HFFc6 (cell line): ENCODE measurements at regions not wholly inside any gene's neighbourhood (a gene's known extent, or its start where the extent isn't known, plus 50 kb on each side); places are given as distances from the start of the nearest gene placed in this dataset.
"Not testable (repeated sequence)": the region's sequence is repeated elsewhere in the genome, so short reads cannot be mapped to it uniquely, and the experiment has no call there.

ENCODE experiments used
- DNase-seq: peaks from one replicate; pipeline ENCODE4 v3.0.0-alpha.2; 2018
- H3K27ac Mint-ChIP-seq: 2 replicates; pipeline ENCODE4 v1.8.0; 2020; ENCODE audit warnings: mild to moderate bottlenecking, mixed read lengths
- H3K27me3 Mint-ChIP-seq: 2 replicates; pipeline ENCODE4 v1.8.0; 2021; ENCODE audit warnings: mild to moderate bottlenecking, moderate library complexity, mixed read lengths; ENCODE audit not compliant: insufficient read depth
- H3K36me3 Mint-ChIP-seq: 2 replicates; pipeline ENCODE4 v1.8.0; 2021; ENCODE audit warnings: low read depth, mixed read lengths
- H3K4me1 Mint-ChIP-seq: 2 replicates; pipeline ENCODE4 v1.8.0; 2020; ENCODE audit warnings: low read depth, mixed read lengths
- H3K4me3 Mint-ChIP-seq: 2 replicates; pipeline ENCODE4 v1.8.0; 2020; ENCODE audit warnings: mild to moderate bottlenecking, moderate library complexity, mixed read lengths
- H3K9me3 Mint-ChIP-seq: 2 replicates; pipeline ENCODE4 v1.8.0; 2020; ENCODE audit warnings: mild to moderate bottlenecking, mixed read lengths
- TF ChIP-seq, protein P1 (sequence below): fragments of 200-600 bp; sonication (generic); IDR thresholded peaks from 2 replicates; pipeline ENCODE4 v1.5.0; 2021; ENCODE audit warnings: antibody characterized with exemption, mild to moderate bottlenecking

DNA sequence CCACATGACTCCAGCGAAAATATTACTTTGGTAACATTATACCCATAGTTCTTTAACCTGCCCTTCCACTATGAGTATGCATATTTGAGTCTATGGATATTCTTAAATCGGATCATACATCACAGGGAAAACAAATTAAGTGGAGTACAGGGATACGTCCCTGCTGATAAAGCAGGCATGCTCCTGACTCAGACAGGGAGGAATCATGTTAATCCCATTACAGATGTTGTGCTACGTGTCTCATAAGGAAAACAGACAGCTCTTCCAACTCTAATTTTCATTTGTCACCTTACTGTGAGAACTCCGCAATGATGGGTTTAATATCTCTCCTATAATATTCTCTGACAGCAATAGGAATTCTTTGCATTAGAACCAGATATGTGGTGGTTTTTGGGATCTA is 469.5 kb upstream of the POM121L12 start:
- Mint-ChIP-seq H3K27ac (no peak overlapping the region), H3K9me3 (peaks cover 19% of the 10 kb centered on the region)
- TF ChIP-seq, protein P1, sequence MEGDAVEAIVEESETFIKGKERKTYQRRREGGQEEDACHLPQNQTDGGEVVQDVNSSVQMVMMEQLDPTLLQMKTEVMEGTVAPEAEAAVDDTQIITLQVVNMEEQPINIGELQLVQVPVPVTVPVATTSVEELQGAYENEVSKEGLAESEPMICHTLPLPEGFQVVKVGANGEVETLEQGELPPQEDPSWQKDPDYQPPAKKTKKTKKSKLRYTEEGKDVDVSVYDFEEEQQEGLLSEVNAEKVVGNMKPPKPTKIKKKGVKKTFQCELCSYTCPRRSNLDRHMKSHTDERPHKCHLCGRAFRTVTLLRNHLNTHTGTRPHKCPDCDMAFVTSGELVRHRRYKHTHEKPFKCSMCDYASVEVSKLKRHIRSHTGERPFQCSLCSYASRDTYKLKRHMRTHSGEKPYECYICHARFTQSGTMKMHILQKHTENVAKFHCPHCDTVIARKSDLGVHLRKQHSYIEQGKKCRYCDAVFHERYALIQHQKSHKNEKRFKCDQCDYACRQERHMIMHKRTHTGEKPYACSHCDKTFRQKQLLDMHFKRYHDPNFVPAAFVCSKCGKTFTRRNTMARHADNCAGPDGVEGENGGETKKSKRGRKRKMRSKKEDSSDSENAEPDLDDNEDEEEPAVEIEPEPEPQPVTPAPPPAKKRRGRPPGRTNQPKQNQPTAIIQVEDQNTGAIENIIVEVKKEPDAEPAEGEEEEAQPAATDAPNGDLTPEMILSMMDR: no peak

DNA sequence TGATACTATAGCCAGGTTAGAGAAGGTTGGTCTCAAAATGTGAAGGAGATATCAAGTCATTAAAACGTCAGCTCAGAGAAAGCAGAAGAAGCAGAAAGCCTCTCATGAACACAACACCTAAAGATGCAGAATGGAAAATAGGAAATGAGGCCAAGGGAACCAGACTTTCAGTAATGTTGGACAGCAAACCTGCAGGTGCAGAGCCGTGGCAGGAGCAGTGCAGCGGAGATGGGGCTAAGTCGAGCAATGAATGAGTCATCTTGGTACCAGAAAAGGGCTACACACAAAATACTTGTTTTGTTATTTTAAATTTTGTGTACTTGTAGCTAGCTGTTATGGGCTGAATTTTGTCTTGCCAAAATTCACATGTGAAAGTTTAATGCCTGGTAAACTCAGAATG is 479.6 kb upstream of the POM121L12 start:
- TF ChIP-seq, protein P1: no peak
- DNase-seq: no peak
- no peak overlapping the region for H3K27ac Mint-ChIP-seq
- H3K36me3 Mint-ChIP-seq: no peaks in the 10 kb centered on the region
- H3K4me3 Mint-ChIP-seq: no peak overlapping the region
- no peaks in the 10 kb centered on the region; the same call in 1 of the 2 replicates for H3K27me3 Mint-ChIP-seq
- H3K4me1 Mint-ChIP-seq: no peaks in the 10 kb centered on the region
- peaks cover 37% of the 10 kb centered on the region for H3K9me3 Mint-ChIP-seq

More for the DNA sequence above, 469.5 kb upstream of the POM121L12 start:
- Mint-ChIP-seq H3K36me3 (no peaks in the 10 kb centered on the region; the same call in 1 of the 2 replicates), H3K4me3 (no peak overlapping the region), H3K27me3 (no peaks in the 10 kb centered on the region), H3K4me1 (no peaks in the 10 kb centered on the region)
- no peak for DNase-seq

DNA sequence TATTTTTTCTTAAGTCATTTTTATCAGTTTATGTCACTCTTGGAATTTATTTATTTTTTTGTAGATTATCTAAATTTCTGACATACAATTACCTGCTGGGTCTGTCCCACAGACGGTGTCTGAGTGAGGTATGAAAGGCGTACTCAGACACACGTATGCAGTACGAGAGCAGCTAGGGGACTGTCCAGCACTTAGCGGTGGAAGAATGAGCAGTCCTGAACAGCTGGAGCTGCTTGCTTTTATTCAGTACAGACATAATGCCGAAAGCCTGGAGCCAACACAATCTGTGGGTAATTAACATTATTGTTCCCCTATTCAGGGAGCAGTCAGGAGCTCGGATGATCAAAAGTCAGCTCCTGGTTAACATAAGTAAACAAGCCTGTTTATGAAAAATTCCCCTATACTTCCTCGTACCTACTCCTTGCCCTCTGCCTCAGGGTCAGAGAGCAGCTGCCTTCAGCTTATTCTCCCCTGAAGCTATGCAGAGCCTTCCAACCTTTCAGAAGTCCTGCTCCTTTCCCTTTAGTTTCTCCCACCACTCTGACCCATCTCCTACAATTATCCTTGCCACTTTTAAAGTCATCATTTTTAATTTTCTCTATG is 488.0 kb upstream of the POM121L12 start:
- H3K36me3 Mint-ChIP-seq: no peaks in the 10 kb centered on the region; the same call in 1 of the 2 replicates

GRCh38 chr7:52541198-52541765 is 494.2 kb upstream of the POM121L12 start:
- not testable (repeated sequence) for H3K4me1 Mint-ChIP-seq, H3K27me3 Mint-ChIP-seq, H3K27ac Mint-ChIP-seq, H3K4me3 Mint-ChIP-seq, H3K36me3 Mint-ChIP-seq, DNase-seq
- H3K9me3 Mint-ChIP-seq: peaks cover 48% of the 10 kb centered on the region

More for the DNA sequence above, 488.0 kb upstream of the POM121L12 start:
- H3K9me3 Mint-ChIP-seq: peaks cover 34% of the 10 kb centered on the region
- TF ChIP-seq, protein P1: no peak
- H3K4me1 Mint-ChIP-seq: no peaks in the 10 kb centered on the region
- DNase-seq: no peak
- H3K4me3 Mint-ChIP-seq: no peak overlapping the region
- no peaks in the 10 kb centered on the region for H3K27me3 Mint-ChIP-seq
- no peak overlapping the region for H3K27ac Mint-ChIP-seq

GRCh38 chr7:52540041-52540440 is 495.4 kb upstream of the POM121L12 start:
- no peaks in the 10 kb centered on the region; the same call in 1 of the 2 replicates for H3K36me3 Mint-ChIP-seq
- no peak for DNase-seq
- peaks cover 46% of the 10 kb centered on the region for H3K9me3 Mint-ChIP-seq
- TF ChIP-seq, protein P1: no peak
- no peaks in the 10 kb centered on the region for H3K27me3 Mint-ChIP-seq
- H3K4me3 Mint-ChIP-seq: no peak overlapping the region
- H3K4me1 Mint-ChIP-seq: no peaks in the 10 kb centered on the region
- no peak overlapping the region for H3K27ac Mint-ChIP-seq

GRCh38 chr7:52539414-52539813 is 496.0 kb upstream of the POM121L12 start:
- H3K4me3 Mint-ChIP-seq: no peak overlapping the region
- no peaks in the 10 kb centered on the region; the same call in 1 of the 2 replicates for H3K36me3 Mint-ChIP-seq
- H3K27me3 Mint-ChIP-seq: no peaks in the 10 kb centered on the region
- no peaks in the 10 kb centered on the region for H3K4me1 Mint-ChIP-seq
- TF ChIP-seq, protein P1: no peak
- no peak overlapping the region for H3K27ac Mint-ChIP-seq
- H3K9me3 Mint-ChIP-seq: peaks cover 48% of the 10 kb centered on the region
- no peak for DNase-seq
